Tibial nerve (tissue), 4 donors: ENCODE measurements at regions not wholly inside any gene's neighbourhood (a gene's known extent, or its start where the extent isn't known, plus 50 kb on each side); places are given as distances from the start of the nearest gene placed in this dataset.
"Not testable (repeated sequence)": the region's sequence is repeated elsewhere in the genome, so short reads cannot be mapped to it uniquely, and the experiment has no call there.

Experiments used
- DNase-seq, 2 donors: peaks; one replicate each; pipeline ENCODE4 v3.0.0-alpha.2; 2019; ENCODE audit warnings: low spot score in 2 of 2
- H3K27ac ChIP-seq, 4 donors: fragments of 200-600 bp; sonication (generic) in 3 of 4; one replicate each; pipeline ENCODE4 v1.5.1; 2017 to 2019; ENCODE audit warnings: mild to moderate bottlenecking in 1 of 4
- H3K27me3 ChIP-seq, 2 donors: fragments of 200-600 bp; sonication (generic) in 1 of 2; one replicate each; pipeline versions ENCODE4 v1.5.1 to v1.6.0; 2017 to 2019
- H3K36me3 ChIP-seq, 3 donors: fragments of 200-600 bp; sonication (generic); one replicate each; pipeline ENCODE4 v1.5.1; 2018 to 2019
- H3K4me1 ChIP-seq, 4 donors: fragments of 200-600 bp; sonication (generic) in 3 of 4; one replicate each; pipeline ENCODE4 v1.5.1; 2017 to 2019
- H3K4me3 ChIP-seq, 4 donors: fragments of 200-600 bp; sonication (generic) in 3 of 4; one replicate each; pipeline ENCODE4 v1.5.1; 2017 to 2019; ENCODE audit warnings: mild to moderate bottlenecking in 1 of 4, moderate library complexity in 1 of 4
- H3K9me3 ChIP-seq, 4 donors: fragments of 200-600 bp; sonication (generic) in 3 of 4; one replicate each; pipeline ENCODE4 v1.5.1; 2017 to 2019
- EP300 ChIP-seq, 2 donors: sonication (generic); formaldehyde crosslinking; IDR thresholded peaks; one replicate each; pipeline ENCODE4 v1.6.1; 2017; ENCODE audit warnings: antibody characterized with exemption in 2 of 2, mild to moderate bottlenecking in 1 of 2
- POLR2A ChIP-seq, 2 donors: fragments of 450-650 bp; IDR thresholded peaks; one replicate each; pipeline ENCODE4 v1.6.1; 2017; ENCODE audit warnings: antibody characterized with exemption in 2 of 2, mild to moderate bottlenecking in 2 of 2, moderate library complexity in 2 of 2
- WGBS, 2 donors: methylation state at CpG; one replicate each; pipeline ENCODE4 v1.1.5; 2018; 5-methylcytosine and 5-hydroxymethylcytosine counted together
- TF ChIP-seq, protein P1 (sequence below), 5 experiments: fragments of 200-600 bp in 3 of 5; fragments of 450-650 bp in 2 of 5; sonication (generic) in 3 of 5; IDR thresholded peaks; one replicate each; pipeline ENCODE4 v1.5.1; 2016 to 2019; ENCODE audit warnings: antibody characterized with exemption in 5 of 5, mild to moderate bottlenecking in 3 of 5, moderate library complexity in 2 of 5

DNA sequence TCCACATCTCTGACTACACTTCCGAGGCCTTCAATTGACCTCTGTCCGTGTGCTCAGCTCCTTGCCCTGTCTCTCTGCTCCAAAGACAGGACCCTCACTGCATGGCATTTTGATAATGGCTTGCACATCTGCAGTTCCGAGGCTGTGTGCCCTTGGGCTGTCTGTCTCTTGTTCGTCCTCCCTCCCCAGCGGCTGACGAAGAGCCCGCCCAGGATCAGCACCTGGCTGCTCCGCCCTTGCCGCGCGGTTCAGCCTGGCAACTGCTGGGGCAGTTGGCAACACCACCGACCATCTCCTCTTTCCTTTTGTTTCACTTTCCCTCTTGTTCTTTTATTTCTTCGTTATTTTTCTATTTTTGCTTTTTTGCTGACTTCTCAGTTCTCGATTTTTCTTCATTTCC is 270.4 kb downstream of the TEX29 start:
- WGBS, 2 donors: 69 to 78% methylated on average over 14 of the region's 14 CpGs

DNA sequence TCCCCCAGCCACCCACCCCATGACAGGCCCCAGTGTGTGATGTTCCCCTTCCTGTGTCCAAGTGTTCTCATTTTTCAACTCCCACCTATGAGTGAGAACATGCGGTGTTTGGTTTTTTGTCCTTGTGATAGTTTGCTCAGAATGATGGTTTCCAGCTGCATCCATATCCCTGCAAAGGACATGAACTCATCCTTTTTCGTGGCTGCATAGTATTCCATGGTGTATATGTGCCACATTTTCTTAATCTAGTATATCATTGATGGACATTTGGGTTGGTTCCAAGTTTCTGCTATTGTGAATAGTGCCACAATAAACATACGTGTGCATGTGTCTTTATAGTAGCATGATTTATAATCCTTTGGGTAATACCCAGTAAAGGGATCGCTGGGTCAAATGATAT is 273.0 kb downstream of the TEX29 start:
- not testable (repeated sequence) for DNase-seq, H3K27ac ChIP-seq, H3K4me1 ChIP-seq, H3K4me3 ChIP-seq, H3K9me3 ChIP-seq, H3K27me3 ChIP-seq, H3K36me3 ChIP-seq
- WGBS, 2 donors: 87 to 88% methylated on average over 4 of the region's 4 CpGs

More for the DNA sequence above, 270.4 kb downstream of the TEX29 start:
- H3K27ac ChIP-seq: no peak overlapping the region
- H3K4me1 ChIP-seq: no peaks in the 10 kb centered on the region
- TF ChIP-seq EP300 (IDR thresholded peaks at IDR 0.05) (no peak), POLR2A (IDR thresholded peaks at IDR 0.05) (no peak)
- H3K4me3 ChIP-seq: no peak overlapping the region
- H3K9me3 ChIP-seq: peaks cover 0 to 5% (median 0%) of the 10 kb centered on the region in 4 donors
- H3K36me3 ChIP-seq: no peaks in the 10 kb centered on the region
- no peak for DNase-seq
- no peaks in the 10 kb centered on the region for H3K27me3 ChIP-seq

DNA sequence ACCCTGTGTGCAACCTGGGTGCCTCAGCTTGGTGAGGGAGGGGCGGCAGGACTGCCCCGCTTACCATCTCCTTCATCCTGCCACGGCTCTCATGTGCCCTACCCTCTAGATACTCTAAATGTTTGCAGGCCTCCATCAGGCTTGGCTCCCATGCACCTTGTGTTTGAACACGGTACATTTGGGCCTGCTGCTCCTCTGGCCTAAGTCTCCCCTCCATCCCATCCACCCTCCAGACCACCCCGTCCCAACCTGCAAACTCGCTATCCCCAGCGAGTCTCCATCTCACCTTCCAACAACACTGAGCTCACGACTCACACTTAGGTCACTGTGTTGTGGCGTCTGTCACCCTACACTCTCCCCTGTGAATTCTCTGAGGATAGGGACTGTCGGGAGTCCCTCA is 274.2 kb downstream of the TEX29 start:
- Histone ChIP-seq H3K27me3 (no peaks in the 10 kb centered on the region), H3K9me3 (no peaks in the 10 kb centered on the region), H3K36me3 (no peaks in the 10 kb centered on the region), H3K27ac (no peak overlapping the region), H3K4me3 (no peak overlapping the region), H3K4me1 (no peaks in the 10 kb centered on the region)
- no peak for DNase-seq
- TF ChIP-seq EP300 (IDR thresholded peaks at IDR 0.05) (no peak), POLR2A (IDR thresholded peaks at IDR 0.05) (no peak)
- TF ChIP-seq, protein P1, sequence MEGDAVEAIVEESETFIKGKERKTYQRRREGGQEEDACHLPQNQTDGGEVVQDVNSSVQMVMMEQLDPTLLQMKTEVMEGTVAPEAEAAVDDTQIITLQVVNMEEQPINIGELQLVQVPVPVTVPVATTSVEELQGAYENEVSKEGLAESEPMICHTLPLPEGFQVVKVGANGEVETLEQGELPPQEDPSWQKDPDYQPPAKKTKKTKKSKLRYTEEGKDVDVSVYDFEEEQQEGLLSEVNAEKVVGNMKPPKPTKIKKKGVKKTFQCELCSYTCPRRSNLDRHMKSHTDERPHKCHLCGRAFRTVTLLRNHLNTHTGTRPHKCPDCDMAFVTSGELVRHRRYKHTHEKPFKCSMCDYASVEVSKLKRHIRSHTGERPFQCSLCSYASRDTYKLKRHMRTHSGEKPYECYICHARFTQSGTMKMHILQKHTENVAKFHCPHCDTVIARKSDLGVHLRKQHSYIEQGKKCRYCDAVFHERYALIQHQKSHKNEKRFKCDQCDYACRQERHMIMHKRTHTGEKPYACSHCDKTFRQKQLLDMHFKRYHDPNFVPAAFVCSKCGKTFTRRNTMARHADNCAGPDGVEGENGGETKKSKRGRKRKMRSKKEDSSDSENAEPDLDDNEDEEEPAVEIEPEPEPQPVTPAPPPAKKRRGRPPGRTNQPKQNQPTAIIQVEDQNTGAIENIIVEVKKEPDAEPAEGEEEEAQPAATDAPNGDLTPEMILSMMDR (IDR thresholded peaks at IDR 0.05): no peak
- 91 to 92% methylated on average over 10 of the region's 10 CpGs for WGBS, 2 donors

DNA sequence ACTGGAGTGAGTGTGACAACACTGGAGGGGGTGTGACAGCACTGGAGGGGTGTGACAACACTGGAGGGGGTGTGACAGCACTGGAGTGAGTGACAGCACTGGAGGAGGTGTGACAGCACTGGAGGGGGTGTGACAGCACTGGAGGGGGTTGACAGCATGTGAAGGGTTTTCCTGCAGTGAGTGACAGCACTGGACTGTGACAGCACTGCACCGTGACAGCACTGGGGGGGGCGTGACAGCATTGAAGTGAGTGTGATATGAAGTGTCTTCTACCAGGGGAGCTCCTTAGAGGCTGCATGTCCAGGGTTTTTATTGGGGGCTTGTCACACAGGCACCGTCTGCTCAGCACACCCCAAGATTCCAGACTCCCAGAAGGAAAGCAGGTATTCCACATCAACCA is 274.8 kb downstream of the TEX29 start:
- no peaks in the 10 kb centered on the region for H3K27me3 ChIP-seq
- no peaks in the 10 kb centered on the region for H3K9me3 ChIP-seq
- no peak overlapping the region for H3K4me3 ChIP-seq
- no peaks in the 10 kb centered on the region for H3K4me1 ChIP-seq
- no peak for TF ChIP-seq EP300 (IDR thresholded peaks at IDR 0.05)
- TF ChIP-seq, protein P1 (IDR thresholded peaks at IDR 0.05): no peak
- TF ChIP-seq POLR2A (IDR thresholded peaks at IDR 0.05): no peak
- no peaks in the 10 kb centered on the region for H3K36me3 ChIP-seq
- DNase-seq: no peak
- H3K27ac ChIP-seq: no peak overlapping the region
- WGBS, 2 donors: 74 to 80% methylated on average over 3 of the region's 3 CpGs

DNA sequence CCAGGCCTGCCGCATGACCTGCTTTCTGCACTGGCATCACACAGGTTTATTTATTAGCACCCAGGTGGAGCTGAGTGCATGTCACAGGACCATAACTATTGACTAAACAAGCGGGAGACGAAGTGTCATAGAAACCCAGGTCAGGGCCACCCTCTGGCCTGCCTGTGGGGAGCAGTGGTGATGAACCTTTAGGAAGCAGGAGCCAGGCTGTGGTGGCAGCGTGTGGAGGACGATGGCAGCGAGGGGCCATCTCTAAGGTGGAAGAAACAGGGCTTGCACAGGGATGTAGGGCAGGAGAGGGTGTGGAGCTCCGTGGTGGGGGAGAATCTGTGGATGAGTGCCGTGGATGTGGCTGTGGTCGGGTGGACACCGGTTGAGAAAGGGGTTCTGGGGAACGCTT is 275.3 kb downstream of the TEX29 start:
- Histone ChIP-seq H3K9me3 (no peaks in the 10 kb centered on the region), H3K4me3 (no peak overlapping the region), H3K27me3 (no peaks in the 10 kb centered on the region), H3K27ac (no peak overlapping the region), H3K36me3 (no peaks in the 10 kb centered on the region), H3K4me1 (no peaks in the 10 kb centered on the region)
- no peak for TF ChIP-seq EP300 (IDR thresholded peaks at IDR 0.05)
- TF ChIP-seq, protein P1 (IDR thresholded peaks at IDR 0.05): no peak
- TF ChIP-seq POLR2A (IDR thresholded peaks at IDR 0.05): no peak
- WGBS, 2 donors: 93 to 97% methylated on average over 10 to 11 of the region's 11 CpGs
- no peak for DNase-seq

DNA sequence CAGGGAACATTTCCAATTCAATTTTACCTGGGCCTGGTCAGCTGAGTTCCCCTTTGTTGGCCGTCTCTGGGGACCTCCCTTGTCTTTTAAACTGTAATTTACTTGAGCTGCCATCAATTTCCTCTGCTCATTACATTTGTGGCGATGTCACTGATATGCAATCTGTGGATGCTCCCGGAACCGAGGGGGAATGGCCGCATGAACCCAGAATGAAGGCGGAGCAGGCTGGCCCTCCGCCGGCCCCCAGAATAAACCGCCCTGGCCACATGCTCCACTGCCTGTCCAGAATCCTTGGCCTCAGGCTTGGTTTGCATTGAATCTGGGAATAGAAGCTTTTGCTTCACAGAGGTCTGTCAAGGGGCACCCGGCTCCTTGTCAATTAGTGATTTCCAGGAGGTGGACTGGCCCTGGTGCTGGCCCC is 276.8 kb downstream of the TEX29 start:
- H3K9me3 ChIP-seq: no peaks in the 10 kb centered on the region
- whole genome bisulfite sequencing, 2 donors: 69 to 72% methylated on average over 10 of the region's 10 CpGs
- TF ChIP-seq, protein P1 (IDR thresholded peaks at IDR 0.05): no peak
- TF ChIP-seq EP300 (IDR thresholded peaks at IDR 0.05): no peak
- TF ChIP-seq POLR2A (IDR thresholded peaks at IDR 0.05): no peak
- H3K27ac ChIP-seq: no peak overlapping the region
- H3K4me3 ChIP-seq: no peak overlapping the region
- no peak for DNase-seq
- H3K4me1 ChIP-seq: no peaks in the 10 kb centered on the region
- H3K27me3 ChIP-seq: no peaks in the 10 kb centered on the region
- no peaks in the 10 kb centered on the region for H3K36me3 ChIP-seq
